ENCODE measurements at regions not wholly inside any gene's neighbourhood (a gene's known extent, or its start where the extent isn't known, plus 50 kb on each side); places are given as distances from the start of the nearest gene placed in this dataset.

DNA sequence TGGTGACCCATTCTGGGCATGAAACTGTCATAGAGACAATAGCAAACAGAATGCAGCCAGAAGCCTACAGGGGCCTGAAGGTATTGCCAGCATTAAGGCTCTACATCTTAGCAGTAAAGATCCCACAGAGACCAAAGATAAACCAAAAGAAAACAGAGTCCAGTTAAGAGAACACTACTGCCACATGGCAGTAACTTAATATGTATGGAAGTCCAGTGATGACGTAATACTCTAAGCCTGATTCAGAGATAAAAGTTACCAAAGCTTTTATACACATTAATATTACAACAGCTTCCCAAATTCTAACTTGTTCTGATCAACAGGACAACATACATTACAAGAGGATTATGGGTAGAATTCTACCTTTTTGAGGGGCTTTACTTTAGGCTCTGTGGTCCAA, 371.5 kb downstream of the PRELID2 start:
- TF ChIP-seq, protein P1, sequence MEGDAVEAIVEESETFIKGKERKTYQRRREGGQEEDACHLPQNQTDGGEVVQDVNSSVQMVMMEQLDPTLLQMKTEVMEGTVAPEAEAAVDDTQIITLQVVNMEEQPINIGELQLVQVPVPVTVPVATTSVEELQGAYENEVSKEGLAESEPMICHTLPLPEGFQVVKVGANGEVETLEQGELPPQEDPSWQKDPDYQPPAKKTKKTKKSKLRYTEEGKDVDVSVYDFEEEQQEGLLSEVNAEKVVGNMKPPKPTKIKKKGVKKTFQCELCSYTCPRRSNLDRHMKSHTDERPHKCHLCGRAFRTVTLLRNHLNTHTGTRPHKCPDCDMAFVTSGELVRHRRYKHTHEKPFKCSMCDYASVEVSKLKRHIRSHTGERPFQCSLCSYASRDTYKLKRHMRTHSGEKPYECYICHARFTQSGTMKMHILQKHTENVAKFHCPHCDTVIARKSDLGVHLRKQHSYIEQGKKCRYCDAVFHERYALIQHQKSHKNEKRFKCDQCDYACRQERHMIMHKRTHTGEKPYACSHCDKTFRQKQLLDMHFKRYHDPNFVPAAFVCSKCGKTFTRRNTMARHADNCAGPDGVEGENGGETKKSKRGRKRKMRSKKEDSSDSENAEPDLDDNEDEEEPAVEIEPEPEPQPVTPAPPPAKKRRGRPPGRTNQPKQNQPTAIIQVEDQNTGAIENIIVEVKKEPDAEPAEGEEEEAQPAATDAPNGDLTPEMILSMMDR (IDR thresholded peaks at IDR 0.05; ENCODE audit: low read depth, low read length): no peak
- TF ChIP-seq POLR2A (IDR thresholded peaks at IDR 0.05; ENCODE audit: extremely low read depth, insufficient read length): no peak
- TF ChIP-seq, protein P2, sequence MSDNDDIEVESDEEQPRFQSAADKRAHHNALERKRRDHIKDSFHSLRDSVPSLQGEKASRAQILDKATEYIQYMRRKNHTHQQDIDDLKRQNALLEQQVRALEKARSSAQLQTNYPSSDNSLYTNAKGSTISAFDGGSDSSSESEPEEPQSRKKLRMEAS (IDR thresholded peaks at IDR 0.05; ENCODE audit: low read depth, low read length): no peak
- no peak for TF ChIP-seq MYC (IDR thresholded peaks at IDR 0.05; ENCODE audit: low read depth, low read length)

All from NB4 (cell line).